AG09309 (cell line): ENCODE measurements at regions not wholly inside any gene's neighbourhood (a gene's known extent, or its start where the extent isn't known, plus 50 kb on each side); places are given as distances from the start of the nearest gene placed in this dataset.

Experiments used
- DNase-seq: peaks from one replicate; pipeline ENCODE4 v3.0.0-alpha.2; 2010; ENCODE audit warnings: low read depth
- H3K4me3 ChIP-seq: 2 replicates; pipeline ENCODE4 v1.5.1; 2011; ENCODE audit warnings: mild to moderate bottlenecking, low read depth, low read length, moderate library complexity; ENCODE audit not compliant: control insufficient read depth
- CTCF ChIP-seq: IDR thresholded peaks from 2 replicates; pipeline ENCODE4 v1.5.1; 2011; ENCODE audit warnings: mild to moderate bottlenecking, low read depth, low read length, inconsistent platforms; ENCODE audit not compliant: insufficient read depth, control insufficient read depth; ENCODE audit errors: missing control alignments

- no peak for TF ChIP-seq CTCF
- no peak overlapping the region for H3K4me3 ChIP-seq
- no peak for DNase-seq
These were observed 515.9 kb downstream of the EIPR1 start for GRCh38 chr2:2861666-2862240.

GRCh38 chr2:2860589-2861300, 516.9 kb downstream of the EIPR1 start:
- TF ChIP-seq CTCF: no peak
- H3K4me3 ChIP-seq: no peak overlapping the region
- DNase-seq: no peak

- DNase-seq: no peak
- no peak overlapping the region for H3K4me3 ChIP-seq
- TF ChIP-seq CTCF: no peak
These were observed 517.9 kb downstream of the EIPR1 start for GRCh38 chr2:2859732-2860131.

- no peak for TF ChIP-seq CTCF
- H3K4me3 ChIP-seq: no peak overlapping the region
- no peak for DNase-seq
These were observed 518.5 kb downstream of the EIPR1 start for GRCh38 chr2:2859164-2859563.

GRCh38 chr2:2856723-2857415, 520.7 kb downstream of the EIPR1 start:
- no peak for DNase-seq
- H3K4me3 ChIP-seq: no peak overlapping the region
- no peak for TF ChIP-seq CTCF

- DNase-seq: no peak
- no peak overlapping the region for H3K4me3 ChIP-seq
- no peak for TF ChIP-seq CTCF
These were observed 522.3 kb downstream of the EIPR1 start for GRCh38 chr2:2855297-2855696.
